GM21381 (cell line): ENCODE measurements at regions not wholly inside any gene's neighbourhood (a gene's known extent, or its start where the extent isn't known, plus 50 kb on each side); places are given as distances from the start of the nearest gene placed in this dataset.
"Not testable (repeated sequence)": the region's sequence is repeated elsewhere in the genome, so short reads cannot be mapped to it uniquely, and the experiment has no call there.

ENCODE experiments used
- ATAC-seq: cut with Tn5 transposase; IDR thresholded peaks from one replicate; pipeline ENCODE4 v1.9.1; 2021; ENCODE audit warnings: mild to moderate bottlenecking, moderate library complexity; ENCODE audit not compliant: unreplicated experiment

DNA sequence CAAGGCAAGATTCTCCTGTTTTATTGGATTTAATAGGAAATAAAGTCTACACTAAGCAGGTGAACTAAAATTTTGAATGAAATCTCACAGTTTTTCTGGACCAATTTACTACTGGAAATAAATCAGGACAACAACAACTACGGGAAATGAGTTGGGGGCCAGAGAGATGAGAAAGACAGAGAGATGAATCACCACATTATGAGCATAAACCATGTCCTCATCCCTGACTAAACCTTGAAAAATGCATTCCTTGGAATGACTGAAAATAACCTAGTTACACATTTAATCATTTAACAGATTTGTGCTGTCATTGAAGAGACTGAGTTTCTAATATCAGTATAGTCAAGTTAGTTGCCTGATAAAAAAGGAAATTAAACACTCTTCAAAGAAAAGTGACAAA lies 608.4 kb upstream of the KCND2 start:
- ATAC-seq = no peak

DNA sequence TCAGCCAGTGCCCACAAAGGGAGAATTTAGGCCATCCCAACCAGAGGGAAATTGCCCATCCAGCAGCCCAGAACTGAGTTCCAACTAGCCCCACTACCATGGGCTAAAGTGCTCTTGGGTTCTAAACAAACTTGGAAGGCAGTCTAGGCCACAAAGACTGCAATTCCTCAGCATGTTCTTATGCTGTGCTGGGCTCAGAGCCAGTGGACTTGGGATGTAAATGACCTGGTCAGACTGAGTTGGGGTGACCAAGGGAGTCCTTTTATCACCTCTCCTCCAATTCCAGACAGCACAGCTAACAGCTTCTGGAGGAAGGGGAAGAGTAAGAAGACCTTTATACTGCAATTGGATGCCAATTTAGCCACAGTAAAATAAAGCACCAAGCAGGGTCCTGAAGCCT lies 607.2 kb upstream of the KCND2 start:
- ATAC-seq = no peak

DNA sequence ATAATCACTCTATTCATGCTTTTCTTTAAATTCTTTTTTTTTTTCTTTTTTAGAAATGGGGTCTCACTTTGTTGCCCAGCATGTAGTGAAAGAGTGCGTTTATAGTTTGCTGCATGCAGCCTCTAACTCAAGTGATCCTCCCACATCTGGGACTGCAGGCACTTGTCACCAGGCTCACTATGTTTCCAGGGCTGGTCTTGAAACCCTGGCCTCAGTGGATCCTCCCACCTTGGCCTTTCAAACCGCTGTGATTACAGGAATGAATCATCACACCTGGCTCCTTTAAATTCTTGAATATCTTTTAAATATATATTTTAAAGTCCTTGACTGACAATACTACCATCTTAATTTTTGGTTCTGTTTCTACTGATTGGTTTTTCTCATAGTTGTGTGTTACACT lies 591.6 kb upstream of the KCND2 start:
- no peak for ATAC-seq

DNA sequence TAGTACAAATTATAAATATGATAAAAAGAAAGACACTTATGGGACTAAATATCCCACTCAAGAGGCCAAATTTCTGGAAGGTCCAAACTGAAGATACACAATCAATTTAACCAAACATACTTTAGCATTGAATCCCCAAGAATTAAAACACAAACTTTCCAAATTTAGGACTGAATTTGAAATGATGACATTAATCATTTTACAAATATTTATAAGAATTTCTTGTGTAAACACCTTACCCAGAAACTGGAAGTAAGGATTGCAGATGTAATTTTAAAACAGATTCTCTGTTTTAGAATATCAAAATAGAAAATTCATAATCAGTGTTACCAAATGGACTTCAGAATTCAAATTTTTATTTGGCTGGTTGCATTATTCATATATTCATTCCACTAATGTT lies 588.2 kb upstream of the KCND2 start:
- no peak for ATAC-seq

DNA sequence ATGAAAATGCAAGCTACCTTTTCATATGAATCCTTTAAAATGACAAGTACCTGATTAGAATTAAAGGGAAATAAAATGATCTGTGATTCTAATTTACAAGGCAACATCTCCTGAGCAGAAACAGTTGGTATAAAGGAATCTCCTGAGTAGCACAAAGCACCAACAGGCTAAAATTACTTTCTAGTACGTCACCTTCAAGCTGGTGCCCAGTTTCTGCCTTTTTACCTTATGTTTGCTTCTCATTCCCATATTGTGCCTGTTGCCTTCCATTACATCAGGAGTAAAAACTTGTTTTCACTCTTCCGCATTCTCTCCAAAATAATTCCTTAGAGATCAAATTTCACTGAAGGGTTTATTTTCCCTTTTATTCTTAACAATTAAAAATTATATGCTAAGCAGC lies 587.1 kb upstream of the KCND2 start:
- no peak for ATAC-seq

DNA sequence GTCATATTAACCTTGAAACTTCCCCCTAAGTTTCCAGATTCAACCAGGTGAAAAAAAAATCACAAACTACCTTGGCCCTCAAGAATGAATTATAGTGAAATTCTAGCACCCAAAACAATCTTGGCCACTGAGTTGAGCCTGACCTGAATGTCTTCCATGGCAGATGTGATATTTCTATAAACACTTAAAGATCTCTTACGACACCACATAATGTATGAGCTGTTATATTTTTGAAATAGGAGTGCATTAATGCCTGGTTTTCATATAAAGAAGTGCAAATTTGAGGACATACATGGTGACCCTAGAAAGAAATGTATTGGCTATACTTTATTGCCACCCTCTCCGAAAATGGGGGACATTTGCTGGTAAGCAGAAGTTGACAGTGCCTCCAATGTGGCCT lies 584.1 kb upstream of the KCND2 start:
- ATAC-seq = no peak

DNA sequence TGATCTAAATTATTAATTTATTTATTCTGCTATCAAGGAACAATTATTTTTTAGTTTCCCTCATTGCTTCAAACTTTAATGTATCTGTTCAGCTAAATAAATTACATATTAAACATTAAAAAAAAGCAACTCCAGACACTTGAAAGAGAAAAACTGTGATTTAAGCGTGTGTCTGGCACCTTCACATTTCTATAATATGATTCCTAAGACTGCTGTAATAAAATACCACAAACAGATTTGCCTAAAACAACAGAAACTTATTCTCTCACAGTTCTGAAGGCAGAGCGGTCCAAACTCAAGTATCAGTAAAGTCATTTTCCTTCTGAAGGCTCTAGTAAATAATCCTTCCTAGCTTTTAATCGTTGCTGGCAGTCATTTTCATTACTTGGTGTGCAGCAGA lies 580.4 kb upstream of the KCND2 start:
- ATAC-seq = no peak

DNA sequence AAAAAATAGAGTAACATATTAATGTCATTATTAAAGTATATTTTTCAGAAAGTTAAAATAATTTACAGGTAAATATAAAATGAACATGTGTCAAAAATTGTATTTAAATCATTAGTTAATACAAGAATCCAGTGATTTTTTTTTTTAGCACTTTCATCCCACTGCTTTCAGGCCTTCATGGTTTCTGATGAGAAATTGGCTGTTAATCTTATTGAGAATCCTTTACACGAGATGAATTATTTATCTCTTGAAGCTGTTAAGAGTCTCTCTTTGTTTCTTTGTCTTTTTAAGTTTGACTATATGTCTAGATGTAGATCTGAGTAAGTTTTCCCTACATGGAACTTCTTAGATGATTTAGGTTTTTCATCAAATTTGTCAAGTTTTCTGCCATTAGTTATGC lies 578.5 kb upstream of the KCND2 start:
- no peak for ATAC-seq

DNA sequence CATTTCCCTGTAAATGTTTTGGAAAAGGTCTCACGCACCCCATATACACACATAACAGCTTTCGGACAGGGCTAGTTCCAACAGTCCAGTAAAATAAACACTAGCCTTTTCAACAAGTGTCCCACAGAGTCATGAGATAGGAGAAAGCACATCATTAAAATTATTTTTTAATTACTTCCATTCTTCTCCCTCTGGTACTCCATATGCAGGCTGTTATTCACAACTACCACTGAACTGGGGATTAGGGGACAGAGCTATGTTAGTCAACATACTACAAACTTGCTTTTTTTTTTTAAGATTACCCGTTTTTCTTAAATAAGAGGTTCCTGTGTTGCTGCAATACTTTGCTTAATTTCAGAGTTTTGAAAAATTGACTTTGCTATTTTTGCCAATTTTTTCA lies 576.6 kb upstream of the KCND2 start:
- no peak for ATAC-seq

DNA sequence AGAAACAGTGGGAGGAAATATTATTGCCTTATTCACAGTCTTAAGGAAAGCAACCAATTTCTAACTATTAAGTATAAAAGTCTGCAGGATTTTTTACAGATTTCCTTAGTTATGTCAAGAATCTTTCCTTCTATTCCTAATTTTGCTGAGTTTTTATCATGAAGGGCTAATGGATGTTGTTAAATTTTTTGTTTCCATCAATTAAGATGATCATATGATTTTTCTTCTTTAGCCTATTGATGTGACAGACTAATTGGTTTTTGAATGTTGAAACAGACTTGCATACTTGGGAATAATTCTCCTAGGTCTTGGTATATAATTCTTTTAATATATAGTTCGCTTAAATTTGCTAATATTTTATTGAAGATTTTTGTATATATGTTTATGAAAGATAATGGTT lies 569.1 kb upstream of the KCND2 start:
- ATAC-seq = no peak

DNA sequence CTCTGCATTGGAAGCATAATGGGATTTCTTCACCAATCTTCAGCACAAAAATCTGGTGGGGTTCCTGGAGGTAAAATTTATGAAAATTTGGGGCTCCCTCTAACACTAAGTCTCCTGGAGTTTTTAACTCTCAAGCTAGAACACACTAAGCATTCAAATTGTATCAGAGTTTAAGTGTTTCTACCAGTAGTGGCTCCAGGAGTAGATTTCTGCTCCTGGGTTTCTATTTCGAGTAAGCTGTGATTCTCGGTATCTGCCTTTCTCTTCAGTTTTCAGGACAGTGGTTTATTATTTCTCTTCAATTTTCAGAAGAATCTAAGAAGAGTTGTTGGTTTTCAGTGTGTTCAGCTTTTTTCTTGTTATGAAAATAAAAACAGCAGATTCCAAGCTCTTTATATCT lies 566.4 kb upstream of the KCND2 start:
- no peak for ATAC-seq

DNA sequence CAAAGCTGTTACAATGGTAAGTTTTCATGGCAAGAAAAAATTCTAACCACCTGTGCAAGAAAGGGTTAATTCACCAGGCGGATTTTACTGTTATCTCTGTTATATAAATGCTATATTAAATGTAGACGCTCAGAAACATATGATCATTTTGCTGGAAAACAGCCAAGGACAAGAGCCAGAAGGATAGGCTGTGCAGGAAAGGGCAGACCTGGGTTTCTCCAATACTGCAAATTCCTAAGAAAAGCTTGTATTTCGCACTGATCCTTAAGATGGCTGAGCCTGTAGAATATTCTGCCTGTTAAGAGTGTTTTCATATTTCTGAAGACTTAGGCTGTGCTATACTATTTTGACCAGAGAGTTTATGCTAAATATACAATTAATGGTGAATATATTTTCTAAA lies 564.1 kb upstream of the KCND2 start:
- no peak for ATAC-seq

DNA sequence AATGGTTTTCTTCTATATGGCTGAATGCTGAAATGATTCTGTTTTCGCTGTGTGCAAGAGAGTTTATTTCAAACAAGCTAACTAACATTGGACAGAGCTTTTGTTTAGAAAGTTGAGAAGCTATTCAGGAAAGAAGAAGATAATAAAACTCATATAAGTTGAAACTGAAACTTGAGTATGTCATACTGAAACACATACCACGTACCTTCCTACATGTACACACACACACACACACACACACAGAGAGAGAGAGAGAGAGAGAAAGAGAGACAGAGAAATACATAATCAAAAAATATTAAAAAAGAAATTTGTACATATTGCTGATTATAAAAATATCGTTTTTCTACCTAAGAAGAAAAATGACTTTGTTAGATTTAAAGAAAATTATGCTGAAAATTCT lies 561.9 kb upstream of the KCND2 start:
- peak; percentile 52 for ATAC-seq

DNA sequence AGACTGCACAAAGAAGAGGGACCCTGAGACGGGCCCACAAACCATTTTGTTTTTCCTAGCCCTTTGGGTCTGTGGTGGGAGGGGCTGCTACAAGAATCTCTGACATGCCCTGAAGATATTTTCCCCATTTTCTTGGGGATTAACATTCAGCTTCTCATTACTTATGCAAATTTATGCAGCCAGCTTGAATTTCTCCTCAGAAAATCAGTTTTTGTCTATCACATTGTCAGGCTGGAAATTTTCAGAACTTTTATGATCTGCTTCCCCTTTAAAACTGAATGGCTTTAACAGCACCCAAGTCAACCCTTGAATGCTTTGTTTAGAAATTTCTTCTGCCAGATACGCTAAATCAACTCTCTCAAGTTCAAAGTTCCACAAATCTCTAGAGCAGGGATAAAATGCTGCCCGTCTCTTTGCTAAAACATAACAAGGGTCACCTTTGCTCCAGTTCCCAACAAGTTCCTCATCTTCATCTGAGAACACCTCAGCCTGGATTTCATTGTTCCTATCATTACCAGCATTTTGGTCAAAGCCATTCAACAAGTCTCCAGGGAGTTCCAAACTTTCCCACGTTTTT lies 560.0 kb upstream of the KCND2 start:
- ATAC-seq = no peak

DNA sequence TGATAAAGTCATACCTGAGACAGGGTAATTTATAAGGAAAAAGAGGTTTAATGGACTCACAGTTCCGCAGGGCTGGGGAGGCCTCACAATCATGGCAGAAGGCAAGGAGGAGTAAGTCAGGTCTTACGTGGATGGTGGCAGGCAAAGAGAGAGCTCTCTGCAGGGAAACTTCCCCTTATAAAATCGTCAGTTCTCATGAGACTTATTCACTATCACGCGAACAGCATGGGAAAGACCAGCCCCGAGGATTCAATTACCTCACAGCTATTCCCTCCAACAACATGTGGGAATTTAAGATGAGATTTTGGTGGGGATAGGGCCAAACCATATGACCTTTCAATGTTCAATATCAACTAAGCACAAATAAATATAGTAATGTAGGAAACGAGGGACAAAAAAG lies 559.4 kb upstream of the KCND2 start:
- no peak for ATAC-seq

DNA sequence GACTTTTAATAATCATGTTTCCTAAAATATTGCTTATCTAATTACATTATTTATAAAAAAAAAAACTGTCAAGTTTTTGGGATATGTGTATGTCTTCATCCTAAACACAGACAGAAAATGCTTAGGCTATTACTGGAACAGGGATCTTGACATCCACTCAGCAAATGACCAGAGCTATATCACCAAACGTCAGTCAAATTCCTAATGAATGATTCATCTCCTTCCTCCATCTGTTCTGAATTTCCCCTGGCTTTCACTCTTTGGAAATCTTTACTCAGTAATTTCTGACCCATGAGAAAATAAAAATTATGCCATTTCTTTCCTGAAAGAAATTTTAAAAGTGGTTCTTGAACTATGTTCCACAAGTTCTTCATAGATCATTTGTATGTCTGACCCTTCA lies 552.4 kb upstream of the KCND2 start:
- ATAC-seq = no peak

DNA sequence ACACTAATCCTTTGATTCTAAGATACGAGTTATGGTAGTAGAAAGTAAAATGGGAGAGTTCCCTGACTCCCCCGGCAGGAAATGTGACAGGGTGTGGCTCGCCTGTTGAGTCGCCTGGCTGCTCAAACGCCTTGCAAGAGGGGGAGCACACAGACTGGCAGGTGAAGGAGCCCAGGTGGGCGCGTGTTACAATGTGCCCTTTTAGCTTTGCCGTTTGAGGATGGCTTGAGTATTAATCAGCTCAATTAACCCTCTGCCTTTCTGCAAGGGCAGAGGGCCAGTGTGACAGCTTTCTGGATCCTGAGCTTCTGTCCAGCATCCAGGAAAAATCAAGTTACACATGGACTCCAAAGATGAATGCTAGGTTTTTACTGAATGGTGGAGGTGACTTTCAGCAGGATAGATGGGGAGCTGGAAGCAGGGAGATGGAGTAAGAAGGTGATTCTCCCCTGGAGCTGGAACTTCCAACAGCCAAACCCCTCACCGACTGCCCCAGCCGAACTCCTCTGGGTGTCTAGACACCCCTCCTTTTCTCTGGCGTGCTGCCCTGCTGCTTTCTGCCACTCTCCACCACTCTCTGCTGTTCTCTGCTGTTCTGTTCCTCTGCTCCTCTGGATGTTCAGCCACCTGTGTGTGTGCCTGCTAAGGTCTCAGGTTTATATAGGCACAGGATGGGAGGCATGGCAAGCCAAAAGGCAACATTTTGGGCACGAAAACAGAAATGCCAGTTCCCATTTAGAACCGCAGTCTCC lies 548.8 kb upstream of the KCND2 start:
- ATAC-seq = no peak

DNA sequence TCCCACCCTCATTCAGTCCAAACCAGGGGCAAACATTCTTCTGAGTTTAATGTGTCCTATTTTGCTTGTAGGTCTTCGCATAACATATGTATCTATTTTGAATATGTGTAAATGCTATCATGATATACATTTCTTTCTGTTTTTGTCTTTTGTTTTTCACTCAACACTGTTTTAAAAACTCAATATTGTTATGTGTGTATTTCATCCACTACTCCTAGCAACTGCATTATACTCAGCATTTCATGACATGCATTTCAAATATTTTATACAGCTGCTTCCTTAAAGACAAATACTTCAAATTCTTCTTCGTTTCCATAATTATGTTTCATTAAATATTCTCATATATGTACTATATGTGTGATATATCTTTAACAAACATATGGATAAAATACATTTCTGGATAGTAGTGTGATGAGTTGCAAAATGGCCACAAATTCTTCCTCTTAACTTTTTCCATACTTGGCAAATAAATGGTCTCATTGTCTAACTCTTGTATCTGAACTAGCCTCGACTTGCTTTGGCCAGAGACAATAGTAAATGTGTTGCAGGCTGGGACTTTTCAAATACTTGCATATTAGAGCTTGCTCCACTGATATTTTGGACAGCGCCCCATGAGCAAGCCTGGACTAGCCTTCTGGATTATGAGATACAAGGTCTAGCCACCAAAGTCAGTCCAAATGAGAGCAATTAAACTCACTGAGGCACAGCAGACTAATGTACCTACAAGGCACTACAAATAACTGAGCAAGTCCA lies 539.7 kb upstream of the KCND2 start:
- ATAC-seq = no peak

DNA sequence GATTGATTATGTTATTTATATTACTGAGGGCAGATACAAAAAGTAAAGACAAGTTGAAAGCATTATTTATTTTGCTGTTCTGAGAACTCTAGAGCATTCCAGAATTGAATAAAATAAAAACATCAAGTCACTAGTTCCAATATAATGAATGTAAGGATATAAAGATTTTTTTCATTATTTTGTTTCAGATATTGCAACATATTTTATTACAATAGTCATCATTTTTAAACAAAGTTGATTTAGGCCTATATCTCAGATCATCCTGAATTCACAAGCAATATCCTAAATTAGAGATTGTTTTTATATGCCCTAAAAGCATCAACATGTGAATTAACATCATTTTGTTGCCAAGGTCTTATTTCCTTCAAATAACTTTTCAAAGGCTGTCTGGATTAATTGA lies 535.6 kb upstream of the KCND2 start:
- no peak for ATAC-seq

DNA sequence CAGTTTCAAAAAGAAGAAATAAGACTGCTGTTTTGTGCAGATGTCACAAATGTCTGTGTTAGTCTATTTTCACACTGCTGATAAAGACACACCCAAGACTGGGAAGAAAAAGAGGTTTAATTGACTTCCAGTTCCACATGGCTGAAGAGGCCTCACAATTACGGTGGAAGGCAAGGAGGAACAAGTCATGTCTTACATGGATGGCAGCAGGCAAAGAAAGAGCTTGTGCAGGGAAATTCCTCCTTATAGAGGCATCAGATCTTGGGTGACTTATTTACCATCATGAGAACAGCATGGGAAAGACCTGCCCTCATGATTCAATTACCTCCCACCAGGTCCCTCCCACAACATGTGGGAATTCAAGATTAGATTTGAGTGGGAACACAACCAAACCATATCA lies 527.7 kb upstream of the KCND2 start:
- ATAC-seq = not testable (repeated sequence)

DNA sequence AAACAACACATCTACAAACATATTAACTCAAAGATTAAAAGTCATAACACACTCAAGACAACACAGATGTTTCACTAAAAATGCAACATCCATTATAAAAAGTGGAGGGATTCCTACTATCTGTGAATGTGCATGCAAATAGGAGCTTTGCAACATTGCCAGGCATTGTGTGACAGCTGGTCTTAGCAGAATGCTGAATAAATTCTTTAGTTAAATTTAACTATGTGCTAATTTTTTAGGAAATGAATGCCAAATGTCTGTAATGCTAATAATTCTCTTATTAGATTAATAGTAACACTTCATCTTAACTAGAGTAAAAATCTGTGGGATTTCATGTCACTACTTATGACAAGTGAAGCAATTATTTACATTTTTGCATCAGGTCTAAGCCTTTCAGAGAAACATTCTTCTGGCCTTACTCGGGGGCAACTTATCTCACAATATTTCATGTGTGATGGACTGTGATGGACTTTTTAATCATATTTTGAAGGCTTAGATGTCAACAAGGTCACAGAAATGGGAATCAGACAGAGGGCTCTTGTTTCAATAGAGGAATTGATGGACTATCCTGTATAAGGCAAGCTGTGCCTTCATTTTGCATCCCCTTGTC lies 524.6 kb upstream of the KCND2 start:
- ATAC-seq = no peak

DNA sequence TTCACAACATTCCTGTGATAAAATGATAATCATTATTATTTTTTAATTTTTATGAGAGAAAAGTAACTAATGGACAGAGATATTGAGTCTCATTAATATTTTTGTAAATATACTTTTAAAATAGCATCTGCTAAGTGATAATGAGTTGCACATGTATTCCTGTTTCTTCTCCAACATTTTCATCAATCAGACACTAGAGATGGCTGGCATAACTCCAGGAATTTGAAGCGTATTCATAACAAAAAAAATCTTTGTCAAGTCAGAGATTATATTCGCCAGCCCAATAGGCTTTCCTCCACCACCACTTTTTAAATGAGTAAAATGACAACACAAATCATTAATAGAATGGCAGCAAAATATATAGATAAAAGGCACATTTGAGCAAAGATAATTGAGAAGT lies 524.0 kb upstream of the KCND2 start:
- ATAC-seq = no peak
